GM23338 (cell line): ENCODE measurements at regions not wholly inside any gene's neighbourhood (a gene's known extent, or its start where the extent isn't known, plus 50 kb on each side); places are given as distances from the start of the nearest gene placed in this dataset.

Experiments
- ATAC-seq: fragments of 200-7000 bp; cut with Tn5 transposase; 3 replicates; pipeline ENCODE4 v1.9.1; 2020
- DNase-seq: peaks from one replicate; pipeline ENCODE4 v3.0.0-alpha.2; 2015; ENCODE audit warnings: low spot score
- H2AFZ ChIP-seq: fragments of 200-600 bp; sonication (generic); 2 replicates; pipeline ENCODE4 v1.8.0; 2016; ENCODE audit warnings: antibody characterized with exemption, mild to moderate bottlenecking, moderate library complexity
- H3F3A ChIP-seq: fragments of 200-600 bp; sonication (generic); replicated peaks from 2 replicates; pipeline ENCODE4 v1.8.0; 2017; ENCODE audit warnings: antibody characterized with exemption, mixed run types, low read depth
- H3K27ac ChIP-seq: fragments of 200-600 bp; sonication (generic); 2 replicates; pipeline ENCODE4 v1.6.1; 2016; ENCODE audit warnings: low read depth
- H3K27me3 ChIP-seq: fragments of 200-600 bp; sonication (generic); 2 replicates; pipeline ENCODE4 v1.8.0; 2016; ENCODE audit warnings: mild to moderate bottlenecking, mixed run types, moderate library complexity; ENCODE audit not compliant: insufficient read depth
- H3K36me3 ChIP-seq: fragments of 200-600 bp; sonication (generic); 2 replicates; pipeline ENCODE4 v1.8.0; 2016; ENCODE audit warnings: mild to moderate bottlenecking; ENCODE audit not compliant: insufficient read depth
- H3K4me1 ChIP-seq: fragments of 200-600 bp; sonication (generic); 2 replicates; pipeline ENCODE4 v1.8.0; 2016; ENCODE audit warnings: mild to moderate bottlenecking, moderate library complexity; ENCODE audit not compliant: insufficient read depth
- H3K4me2 ChIP-seq: fragments of 200-600 bp; sonication (generic); 2 replicates; pipeline ENCODE4 v1.7.1; 2017; ENCODE audit warnings: mixed run types
- H3K4me3 ChIP-seq: fragments of 200-600 bp; sonication (generic); 2 replicates; pipeline ENCODE4 v1.6.1; 2016; ENCODE audit warnings: mixed run types
- H3K79me2 ChIP-seq: fragments of 200-600 bp; sonication (generic); replicated peaks from 2 replicates; pipeline ENCODE4 v1.8.0; 2017; ENCODE audit warnings: mild to moderate bottlenecking; ENCODE audit not compliant: insufficient read depth
- H3K9me2 ChIP-seq: fragments of 200-600 bp; sonication (generic); 2 replicates; pipeline ENCODE4 v1.8.0; 2017; ENCODE audit not compliant: insufficient read depth
- H4K20me1 ChIP-seq: fragments of 200-600 bp; sonication (generic); replicated peaks from 2 replicates; pipeline ENCODE4 v1.8.0; 2017; ENCODE audit warnings: mild to moderate bottlenecking; ENCODE audit not compliant: insufficient read depth
- H3K27ac Mint-ChIP-seq: 2 replicates; pipeline ENCODE4 v1.8.0; 2020; ENCODE audit warnings: inconsistent platforms, mild to moderate bottlenecking, moderate library complexity, mixed read lengths
- H3K27me3 Mint-ChIP-seq: 3 replicates; pipeline ENCODE4 v1.8.0; 2022; ENCODE audit warnings: low read depth, mild to moderate bottlenecking, moderate library complexity, mixed read lengths, inconsistent platforms; ENCODE audit not compliant: insufficient read depth, poor library complexity
- H3K36me3 Mint-ChIP-seq: 3 replicates; pipeline ENCODE4 v1.8.0; 2021; ENCODE audit warnings: low read depth, mild to moderate bottlenecking, inconsistent platforms, moderate library complexity, mixed read lengths
- H3K4me1 Mint-ChIP-seq: 3 replicates; pipeline ENCODE4 v1.8.0; 2020; ENCODE audit warnings: mild to moderate bottlenecking, inconsistent platforms, mixed read lengths
- H3K4me3 Mint-ChIP-seq: 3 replicates; pipeline ENCODE4 v1.8.0; 2021; ENCODE audit warnings: moderate library complexity, mild to moderate bottlenecking, inconsistent platforms, mixed read lengths
- H3K9me3 Mint-ChIP-seq: 3 replicates; pipeline ENCODE4 v1.8.0; 2020; ENCODE audit warnings: moderate library complexity, mild to moderate bottlenecking, inconsistent platforms, mixed read lengths
- CREB1 ChIP-seq: fragments of 250-450 bp; sonication (Bioruptor Pico); IDR thresholded peaks from 2 replicates; pipeline ENCODE4 v1.5.0; 2020; ENCODE audit warnings: low read depth, mild to moderate bottlenecking, moderate library complexity
- EZH2 ChIP-seq: fragments of 200-600 bp; sonication (generic); IDR thresholded peaks from one replicate; pipeline ENCODE4 v1.8.0; 2017; ENCODE audit warnings: antibody characterized with exemption, mild to moderate bottlenecking, low read depth; ENCODE audit not compliant: unreplicated experiment
- REST ChIP-seq: IDR thresholded peaks from one replicate; pipeline ENCODE4 v1.6.1; 2018; ENCODE audit warnings: antibody characterized with exemption; ENCODE audit not compliant: unreplicated experiment
- STAT1 ChIP-seq: IDR thresholded peaks from one replicate; pipeline ENCODE4 v1.6.1; 2016; ENCODE audit warnings: antibody characterized with exemption; ENCODE audit not compliant: unreplicated experiment
- ZNF331 ChIP-seq: fragments of 250-450 bp; sonication (Bioruptor Pico); IDR thresholded peaks from 2 replicates; pipeline ENCODE4 v1.5.0; 2020; ENCODE audit warnings: low read depth, mild to moderate bottlenecking, moderate library complexity
- ZNF462 ChIP-seq: fragments of 250-450 bp; sonication (Bioruptor Pico); IDR thresholded peaks from 2 replicates; pipeline ENCODE4 v1.5.0; 2020; ENCODE audit warnings: mild to moderate bottlenecking, moderate library complexity

GRCh38 chr9:82376677-82377232 is 388.2 kb downstream of the SPATA31D1 start:
- H3K79me2 ChIP-seq, result no peaks in the 10 kb centered on the region
- H3K36me3 ChIP-seq, result no peaks in the 10 kb centered on the region
- H3K9me2 ChIP-seq, result peaks cover 9% of the 10 kb centered on the region; the same call in 1 of the 2 replicates
- Mint-ChIP-seq H3K27ac (no peak overlapping the region), H3K36me3 (no peaks in the 10 kb centered on the region), H3K27me3 (peaks cover 3% of the 10 kb centered on the region), H3K4me3 (no peak overlapping the region), H3K9me3 (peaks cover 5% of the 10 kb centered on the region; the same call in 1 of the 3 replicates), H3K4me1 (no peaks in the 10 kb centered on the region)
- H2AFZ ChIP-seq, result no peak overlapping the region
- no peaks in the 10 kb centered on the region for H4K20me1 ChIP-seq
- no peak overlapping the region for H3K4me3 ChIP-seq
- no peaks in the 10 kb centered on the region for H3K4me1 ChIP-seq
- no peak overlapping the region for H3K4me2 ChIP-seq
- H3F3A ChIP-seq, result no peaks in the 10 kb centered on the region
- DNase-seq (no peak), ATAC-seq (no peak)
- no peaks in the 10 kb centered on the region for H3K27me3 ChIP-seq
- H3K27ac ChIP-seq, result no peak overlapping the region
- TF ChIP-seq EZH2, result no peak
- TF ChIP-seq CREB1 (CRISPR knock-in tag), result no peak
- TF ChIP-seq REST, result no peak
- TF ChIP-seq ZNF331, result no peak

- no peak overlapping the region for H3K27ac Mint-ChIP-seq
These were observed 394.5 kb downstream of the SPATA31D1 start for GRCh38 chr9:82382887-82383616.

More at GRCh38 chr9:82382887-82383616, 394.5 kb downstream of the SPATA31D1 start:
- Mint-ChIP-seq H3K9me3 (peaks cover 5% of the 10 kb centered on the region; the same call in 2 of the 3 replicates), H3K4me3 (no peak overlapping the region), H3K4me1 (peaks cover 12% of the 10 kb centered on the region), H3K36me3 (peaks cover 3% of the 10 kb centered on the region; the same call in 1 of the 3 replicates), H3K27me3 (peaks cover 5% of the 10 kb centered on the region)
- H4K20me1 ChIP-seq, result no peaks in the 10 kb centered on the region
- peaks cover 10% of the 10 kb centered on the region for H3K4me1 ChIP-seq
- no peak overlapping the region for H3K4me3 ChIP-seq
- no peaks in the 10 kb centered on the region for H3K27me3 ChIP-seq
- peak; percentile 74; the same call in 1 of the 2 replicates for TF ChIP-seq ZNF462 (CRISPR knock-in tag)
- no peak for TF ChIP-seq STAT1
- no peak overlapping the region for H3K4me2 ChIP-seq
- no peak overlapping the region; the same call in none of the 2 replicates for H3K27ac ChIP-seq
- H3K36me3 ChIP-seq, result no peaks in the 10 kb centered on the region
- no peaks in the 10 kb centered on the region for H3K9me2 ChIP-seq
- peak; percentile 78 for DNase-seq
- H3F3A ChIP-seq, result no peaks in the 10 kb centered on the region
- peak; percentile 86 for ATAC-seq
- H3K79me2 ChIP-seq, result no peaks in the 10 kb centered on the region
- H2AFZ ChIP-seq, result no peak overlapping the region
